Ishikawa (cell line): ENCODE measurements at regions not wholly inside any gene's neighbourhood (a gene's known extent, or its start where the extent isn't known, plus 50 kb on each side); places are given as distances from the start of the nearest gene placed in this dataset.

Experiments
- EGR1 ChIP-seq: IDR thresholded peaks from 2 replicates; pipeline ENCODE4 v1.6.1; 2012
- EP300 ChIP-seq: IDR thresholded peaks from 2 replicates; pipeline ENCODE4 v1.6.1; 2012; ENCODE audit warnings: borderline replicate concordance
- RAD21 ChIP-seq: IDR thresholded peaks from 2 replicates; pipeline ENCODE4 v1.6.1; 2012; ENCODE audit warnings: low read depth
- REST ChIP-seq: IDR thresholded peaks from 2 replicates; pipeline ENCODE4 v1.6.1; 2012; ENCODE audit warnings: low read depth, mild to moderate bottlenecking
- TAF1 ChIP-seq: IDR thresholded peaks from 2 replicates; pipeline ENCODE4 v1.6.1; 2012; ENCODE audit warnings: low read depth, mild to moderate bottlenecking
- USF1 ChIP-seq: IDR thresholded peaks from 2 replicates; pipeline ENCODE4 v1.6.1; 2012
- YY1 ChIP-seq: IDR thresholded peaks from 2 replicates; pipeline ENCODE4 v1.6.1; 2012; ENCODE audit warnings: low read depth
- TF ChIP-seq, protein P1 (sequence below): IDR thresholded peaks from 2 replicates; pipeline ENCODE4 v1.6.1; 2012

DNA sequence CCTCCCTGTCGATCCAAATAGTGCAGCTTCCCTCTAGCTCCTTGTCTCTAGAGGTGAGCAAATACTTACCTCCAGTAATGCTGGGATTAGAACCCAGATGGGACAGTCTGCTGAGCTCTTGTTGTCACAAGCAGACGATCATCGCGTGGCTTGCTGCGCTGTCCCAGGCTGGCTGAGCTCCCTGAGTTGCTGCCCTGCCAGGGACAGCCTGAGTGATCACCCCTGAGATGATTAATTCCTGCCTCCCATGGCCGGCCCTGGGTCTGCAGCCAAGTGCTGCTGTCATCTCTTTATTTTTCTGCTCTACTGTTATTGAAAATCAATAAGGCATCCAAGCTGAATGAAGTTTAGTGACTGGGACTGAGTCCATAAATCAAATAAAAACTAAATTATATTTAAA is 94.0 kb upstream of the ALDH1B1 start:
- TF ChIP-seq EGR1 (no peak), YY1 (no peak), TAF1 (no peak), RAD21 (no peak), EP300 (no peak), USF1 (no peak), REST (no peak)
- TF ChIP-seq, protein P1, sequence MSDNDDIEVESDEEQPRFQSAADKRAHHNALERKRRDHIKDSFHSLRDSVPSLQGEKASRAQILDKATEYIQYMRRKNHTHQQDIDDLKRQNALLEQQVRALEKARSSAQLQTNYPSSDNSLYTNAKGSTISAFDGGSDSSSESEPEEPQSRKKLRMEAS = no peak
